B cell (primary cell): ENCODE measurements at regions not wholly inside any gene's neighbourhood (a gene's known extent, or its start where the extent isn't known, plus 50 kb on each side); places are given as distances from the start of the nearest gene placed in this dataset.

ENCODE experiments used
- CTCF ChIP-seq: fragments of 200-600 bp; IDR thresholded peaks from one replicate; pipeline ENCODE4 v1.8.0; 2022; ENCODE audit warnings: antibody characterized with exemption, mild to moderate bottlenecking
- EZH2 ChIP-seq: IDR thresholded peaks from 2 replicates; pipeline ENCODE4 v1.6.1; 2012; ENCODE audit warnings: borderline replicate concordance, low read depth, mild to moderate bottlenecking, moderate library complexity, low read length; ENCODE audit not compliant: insufficient read depth, poor library complexity, severe bottlenecking

- no peak for TF ChIP-seq CTCF
- TF ChIP-seq EZH2: no peak
Measured at GRCh38 chr1:65568285-65568684, 147.8 kb downstream of the LEPR start.
